Pancreas (tissue), 10 donors: ENCODE measurements at regions not wholly inside any gene's neighbourhood (a gene's known extent, or its start where the extent isn't known, plus 50 kb on each side); places are given as distances from the start of the nearest gene placed in this dataset.

Experiments used
- ATAC-seq, 4 donors: fragments of 200-7000 bp; cut with Tn5 transposase; one replicate each; pipeline versions ENCODE4 v1.8.0 to v1.9.1; 2020; ENCODE audit warnings: mild to moderate bottlenecking in 4 of 4, moderate library complexity in 4 of 4
- DNase-seq, 6 donors: peaks; one replicate each; pipeline ENCODE4 v3.0.0-alpha.2; 2020
- FAIRE-seq: peaks from 2 replicates; lab custom pipeline; 2012; peaks lifted over from hg19 to GRCh38; lab: Jason Lieb, UNC
- H3K27ac ChIP-seq, 4 donors: fragments of 200-600 bp; sonication (generic); 1 replicate in 3 of 4; 2 replicates in 1 of 4; pipeline versions ENCODE4 v1.5.0 to v1.8.0; 2020
- H3K27me3 ChIP-seq, 4 donors: fragments of 200-600 bp; one replicate each; pipeline ENCODE4 v1.8.0; 2021
- H3K36me3 ChIP-seq, 3 donors: fragments of 200-600 bp; sonication (generic) in 1 of 3; one replicate each; pipeline versions ENCODE4 v1.5.0 to v1.8.0; 2020 to 2021
- H3K4me1 ChIP-seq, 3 donors: fragments of 200-600 bp; one replicate each; pipeline ENCODE4 v1.8.0; 2021
- H3K4me3 ChIP-seq, 4 donors: fragments of 200-600 bp; sonication (generic) in 2 of 4; one replicate each; pipeline versions ENCODE4 v1.5.0 to v1.8.0; 2020 to 2021
- H3K9me3 ChIP-seq, 4 donors: fragments of 200-600 bp; one replicate each; pipeline ENCODE4 v1.8.0; 2021
- WGBS, 2 donors: extraction: QIAGEN DNeasy Blood & Tissue Kit; methylation state at CpG; one replicate each; pipeline ENCODE4 v1.1.7; 2013; 5-methylcytosine and 5-hydroxymethylcytosine counted together
- intact Hi-C, 3 donors: fragments of 100-400 bp; cut with DNase I; formaldehyde crosslinking; loops; one replicate each; pipeline versions ENCODE4 v1.11.1 to v1.14.2; 2022
- TF ChIP-seq, protein P1 (sequence below), 4 donors: fragments of 200-600 bp; sonication (generic) in 3 of 4; IDR thresholded peaks; one replicate each; pipeline versions ENCODE4 v1.5.0 to v1.8.0; 2021; ENCODE audit warnings: antibody characterized with exemption in 4 of 4
- donor health status: healthy with polysubstance abuse.
- donor health status: DM: no; HTN: no; CAD: no; lungs with moderate emphysema.
- donor health status: DM: no; HTN: no; CAD: no.
- donor health status: control.
- donor health status: control.
- donor health status: Bipolar disorder and iron deficiency.
- donor health status: DM: yes; HTN: yes; CAD: no.
- donor health status: DM: no; HTN: no; CAD: no.
- donor health status: DM: no; HTN: no; CAD: no.
- donor health status: DM: yes; HTN: yes; CAD: no.

DNA sequence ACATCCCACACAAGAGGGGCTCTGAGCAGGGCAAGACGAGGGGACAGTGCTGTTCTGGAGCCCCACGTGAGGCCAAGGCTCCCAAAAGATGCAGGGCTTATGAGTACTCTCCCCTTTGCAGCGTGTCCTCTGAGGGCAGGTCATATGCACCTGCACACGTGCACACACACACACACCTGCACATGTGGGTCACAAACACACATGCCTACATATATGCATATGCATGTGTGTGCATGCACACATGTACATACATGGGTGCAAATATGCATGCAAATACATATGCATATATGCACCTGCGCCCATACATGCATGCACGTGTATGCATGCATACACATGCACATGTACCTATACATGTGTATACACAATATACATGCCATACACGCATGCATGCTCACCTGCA is 197.9 kb downstream of the NPHP4 start:
- no peak for FAIRE-seq
- Histone ChIP-seq H3K4me3 (no peak overlapping the region), H3K27me3 (no peaks in the 10 kb centered on the region), H3K36me3 (no peaks in the 10 kb centered on the region), H3K27ac (no peak overlapping the region), H3K9me3 (no peaks in the 10 kb centered on the region), H3K4me1 (no peaks in the 10 kb centered on the region)
- TF ChIP-seq, protein P1, sequence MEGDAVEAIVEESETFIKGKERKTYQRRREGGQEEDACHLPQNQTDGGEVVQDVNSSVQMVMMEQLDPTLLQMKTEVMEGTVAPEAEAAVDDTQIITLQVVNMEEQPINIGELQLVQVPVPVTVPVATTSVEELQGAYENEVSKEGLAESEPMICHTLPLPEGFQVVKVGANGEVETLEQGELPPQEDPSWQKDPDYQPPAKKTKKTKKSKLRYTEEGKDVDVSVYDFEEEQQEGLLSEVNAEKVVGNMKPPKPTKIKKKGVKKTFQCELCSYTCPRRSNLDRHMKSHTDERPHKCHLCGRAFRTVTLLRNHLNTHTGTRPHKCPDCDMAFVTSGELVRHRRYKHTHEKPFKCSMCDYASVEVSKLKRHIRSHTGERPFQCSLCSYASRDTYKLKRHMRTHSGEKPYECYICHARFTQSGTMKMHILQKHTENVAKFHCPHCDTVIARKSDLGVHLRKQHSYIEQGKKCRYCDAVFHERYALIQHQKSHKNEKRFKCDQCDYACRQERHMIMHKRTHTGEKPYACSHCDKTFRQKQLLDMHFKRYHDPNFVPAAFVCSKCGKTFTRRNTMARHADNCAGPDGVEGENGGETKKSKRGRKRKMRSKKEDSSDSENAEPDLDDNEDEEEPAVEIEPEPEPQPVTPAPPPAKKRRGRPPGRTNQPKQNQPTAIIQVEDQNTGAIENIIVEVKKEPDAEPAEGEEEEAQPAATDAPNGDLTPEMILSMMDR (IDR thresholded peaks at IDR 0.05) = no peak
- ATAC-seq = no peak
- WGBS, 2 donors = 82 to 87% methylated on average over 7 of the region's 7 CpGs
- no peak for DNase-seq
- intact Hi-C loops = no loop called here

DNA sequence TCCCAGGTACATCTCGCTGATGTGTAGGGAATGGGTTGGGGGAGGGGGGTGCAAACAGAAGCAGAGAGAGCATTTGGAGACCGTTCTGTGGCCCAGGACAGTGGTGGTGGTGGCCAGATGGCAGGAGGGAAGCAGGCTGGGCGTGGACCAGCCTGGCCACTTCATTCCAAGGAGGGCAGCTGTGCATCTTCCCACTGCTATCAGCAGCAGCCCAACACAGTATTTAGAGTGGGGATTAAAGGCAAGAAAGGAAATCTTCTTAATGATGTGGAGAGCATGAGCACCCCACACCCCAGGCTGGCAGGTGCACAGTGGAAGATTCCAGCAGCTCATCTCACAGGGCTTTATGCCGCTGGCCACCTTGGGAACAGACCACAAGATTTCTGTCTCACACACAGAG is 198.7 kb downstream of the NPHP4 start:
- H3K9me3 ChIP-seq = no peaks in the 10 kb centered on the region
- no peak overlapping the region for H3K27ac ChIP-seq
- peak in 1 of 4 donors; percentile 48 for ATAC-seq
- H3K4me3 ChIP-seq = no peak overlapping the region
- intact Hi-C loops = no loop called here
- no peak for FAIRE-seq
- 28 to 47% methylated on average over 4 of the region's 4 CpGs for WGBS, 2 donors
- no peaks in the 10 kb centered on the region for H3K27me3 ChIP-seq
- TF ChIP-seq, protein P1 (IDR thresholded peaks at IDR 0.05) = no peak
- H3K4me1 ChIP-seq = no peaks in the 10 kb centered on the region
- H3K36me3 ChIP-seq = no peaks in the 10 kb centered on the region
- DNase-seq = peak in 2 of 6 donors; percentile 22 to 41

DNA sequence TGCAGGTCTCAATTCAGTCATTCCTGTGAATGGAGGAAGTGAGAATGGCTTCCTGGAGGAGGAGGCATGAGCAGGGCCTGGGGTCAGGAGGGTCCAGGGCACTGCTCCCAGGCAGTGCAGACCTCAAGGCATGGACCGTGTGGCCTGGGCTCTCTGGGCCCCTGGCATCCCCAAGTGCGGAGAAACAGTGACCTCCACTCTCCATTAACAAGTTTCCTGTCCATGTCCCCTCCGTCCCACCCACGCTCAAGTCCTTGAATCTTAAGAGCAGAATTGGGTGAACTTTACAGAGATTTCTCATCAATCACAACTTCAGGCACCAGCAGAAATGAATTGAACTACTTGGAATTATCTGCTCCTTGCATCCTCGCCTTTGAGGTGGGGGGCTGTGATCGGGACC is 211.1 kb downstream of the NPHP4 start:
- intact Hi-C loops = no loop called here
- TF ChIP-seq, protein P1 (IDR thresholded peaks at IDR 0.05) = no peak
- DNase-seq (no peak), ATAC-seq (no peak), FAIRE-seq (no peak)
- WGBS, 2 donors = 72% methylated on average over 6 of the region's 6 CpGs
- H3K9me3 ChIP-seq = no peaks in the 10 kb centered on the region
- H3K4me3 ChIP-seq = no peak overlapping the region
- no peaks in the 10 kb centered on the region for H3K36me3 ChIP-seq
- H3K27ac ChIP-seq = no peak overlapping the region
- no peaks in the 10 kb centered on the region for H3K27me3 ChIP-seq
- H3K4me1 ChIP-seq = no peaks in the 10 kb centered on the region

DNA sequence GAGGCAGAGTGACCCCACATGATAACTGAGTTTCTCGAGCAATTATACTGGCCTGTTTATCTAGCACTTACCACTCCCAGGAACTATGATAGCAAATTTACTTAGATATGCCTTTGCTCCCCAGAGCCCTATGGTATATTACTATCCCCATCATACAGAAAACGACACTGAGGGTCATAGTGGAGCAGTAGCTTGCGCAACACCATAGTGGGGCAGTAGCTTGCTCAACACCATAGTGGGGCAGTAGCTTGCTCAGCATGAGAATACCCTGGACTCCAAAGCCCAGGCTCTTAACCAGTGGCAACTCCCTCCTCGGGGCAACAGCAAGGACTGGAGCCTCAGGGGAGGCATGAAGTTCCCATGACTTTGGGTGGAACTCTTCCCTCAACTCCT is 211.9 kb downstream of the NPHP4 start:
- intact Hi-C loops = no loop called here
- no peaks in the 10 kb centered on the region for H3K36me3 ChIP-seq
- H3K4me1 ChIP-seq = no peaks in the 10 kb centered on the region
- TF ChIP-seq, protein P1 (IDR thresholded peaks at IDR 0.05) = no peak
- no peak overlapping the region for H3K4me3 ChIP-seq
- WGBS, 2 donors = 70 to 77% methylated on average over 4 of the region's 4 CpGs
- no peaks in the 10 kb centered on the region for H3K27me3 ChIP-seq
- DNase-seq (no peak), FAIRE-seq (no peak), ATAC-seq (no peak)
- H3K9me3 ChIP-seq = no peaks in the 10 kb centered on the region
- H3K27ac ChIP-seq = no peak overlapping the region

DNA sequence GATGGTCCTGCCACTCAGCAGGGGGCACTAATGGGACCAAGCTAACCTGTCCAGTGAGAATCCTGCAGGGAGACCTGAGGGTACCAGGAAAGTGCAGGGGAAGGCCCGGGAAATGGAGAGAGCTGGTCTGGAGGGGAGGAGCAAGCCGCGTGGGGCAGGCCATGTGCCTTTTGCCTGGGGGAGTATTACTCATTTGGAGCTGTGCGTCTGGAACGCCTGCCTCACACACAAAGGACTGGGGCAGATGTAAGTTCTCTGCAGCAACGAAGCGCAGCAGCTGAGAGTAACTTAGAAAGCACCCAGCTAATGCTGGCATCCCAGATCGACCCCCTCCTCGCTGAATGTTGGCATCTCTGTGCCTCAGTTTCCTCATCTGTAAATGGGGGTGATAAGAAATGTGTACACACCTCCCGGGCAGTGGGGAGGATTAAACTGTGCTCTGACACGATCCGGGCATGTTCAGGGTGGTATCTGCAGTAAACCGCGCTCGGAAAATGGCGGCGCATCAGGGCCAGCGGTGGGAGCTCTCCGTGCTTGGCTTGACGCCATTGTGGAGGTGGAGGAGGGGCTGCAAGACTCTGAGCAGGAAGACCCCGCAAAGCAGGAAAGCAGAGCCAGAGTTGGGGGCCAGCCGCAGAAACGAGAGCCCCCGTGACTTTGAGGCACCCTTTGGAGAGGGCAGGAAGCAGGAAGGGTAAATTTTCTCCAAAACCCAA is 212.5 kb downstream of the NPHP4 start:
- intact Hi-C loops = no loop called here
- no peaks in the 10 kb centered on the region for H3K36me3 ChIP-seq
- WGBS, 2 donors = 74 to 78% methylated on average over 24 of the region's 24 CpGs
- no peak overlapping the region for H3K27ac ChIP-seq
- FAIRE-seq (no peak), DNase-seq (no peak), ATAC-seq (no peak)
- TF ChIP-seq, protein P1 (IDR thresholded peaks at IDR 0.05) = no peak
- H3K4me1 ChIP-seq = no peaks in the 10 kb centered on the region
- H3K4me3 ChIP-seq = no peak overlapping the region
- H3K27me3 ChIP-seq = no peaks in the 10 kb centered on the region
- H3K9me3 ChIP-seq = no peaks in the 10 kb centered on the region
